Right lobe of liver (tissue), 6 donors: ENCODE measurements at regions not wholly inside any gene's neighbourhood (a gene's known extent, or its start where the extent isn't known, plus 50 kb on each side); places are given as distances from the start of the nearest gene placed in this dataset.

ENCODE experiments used
- ATAC-seq, 4 donors: fragments of 200-7000 bp; cut with Tn5 transposase; one replicate each; pipeline ENCODE4 v1.9.1; 2020; ENCODE audit warnings: mild to moderate bottlenecking in 4 of 4, moderate library complexity in 4 of 4
- DNase-seq, 3 donors: peaks; one replicate each; pipeline ENCODE4 v3.0.0-alpha.2; 2020
- H3K27ac ChIP-seq, 3 donors: fragments of 200-600 bp; one replicate each; pipeline ENCODE4 v1.8.0; 2022
- H3K27me3 ChIP-seq, 2 donors: fragments of 200-600 bp; one replicate each; pipeline ENCODE4 v1.8.0; 2022
- H3K36me3 ChIP-seq, 4 donors: fragments of 200-600 bp; sonication (generic) in 1 of 4; one replicate each; pipeline versions ENCODE4 v1.5.1 to v1.8.0; 2017 to 2022; ENCODE audit warnings: control low read depth in 1 of 4
- H3K4me1 ChIP-seq, 4 donors: fragments of 200-600 bp; sonication (generic) in 1 of 4; one replicate each; pipeline versions ENCODE4 v1.5.1 to v1.8.0; 2017 to 2022; ENCODE audit warnings: control low read depth in 1 of 4
- H3K4me3 ChIP-seq, 3 donors: fragments of 200-600 bp; one replicate each; pipeline ENCODE4 v1.8.0; 2022
- H3K9me3 ChIP-seq, 4 donors: fragments of 200-600 bp; sonication (generic) in 1 of 4; one replicate each; pipeline versions ENCODE4 v1.5.1 to v1.8.0; 2017 to 2022; ENCODE audit warnings: control low read depth in 1 of 4
- POLR2A ChIP-seq: fragments of 450-650 bp; IDR thresholded peaks from one replicate; pipeline ENCODE4 v1.6.1; 2017; ENCODE audit warnings: antibody characterized with exemption, mild to moderate bottlenecking
- WGBS: methylation state at CpG from one replicate; pipeline ENCODE4 v1.1.6; 2018; ENCODE audit warnings: low coverage, low lambda C conversion rate; ENCODE audit not compliant: insufficient coverage; ENCODE audit errors: missing lambda C conversion rate; 5-methylcytosine and 5-hydroxymethylcytosine counted together
- intact Hi-C, 2 donors: fragments of 100-400 bp; cut with DNase I; formaldehyde crosslinking; loops; one replicate each; pipeline versions ENCODE4 v1.11.2 to v1.14.1; 2022
- TF ChIP-seq, protein P1 (sequence below), 4 donors: fragments of 200-600 bp in 3 of 4; fragments of 450-650 bp in 1 of 4; IDR thresholded peaks; one replicate each; pipeline versions ENCODE4 v1.5.1 to v1.8.0; 2016 to 2022; ENCODE audit warnings: antibody characterized with exemption in 4 of 4, mild to moderate bottlenecking in 2 of 4
- donor health status: DM: no; HTN: yes; CAD: no.
- donor health status: DM: no; HTN: no; CAD: no.
- donor health status: DM: no; HTN: no; CAD: no.
- donor health status: DM: no; HTN: yes; CAD: no.
- donor health status: DM: no; HTN: yes; CAD: no.

- DNase-seq, result no peak
- ATAC-seq, result no peak
- TF ChIP-seq, protein P1, sequence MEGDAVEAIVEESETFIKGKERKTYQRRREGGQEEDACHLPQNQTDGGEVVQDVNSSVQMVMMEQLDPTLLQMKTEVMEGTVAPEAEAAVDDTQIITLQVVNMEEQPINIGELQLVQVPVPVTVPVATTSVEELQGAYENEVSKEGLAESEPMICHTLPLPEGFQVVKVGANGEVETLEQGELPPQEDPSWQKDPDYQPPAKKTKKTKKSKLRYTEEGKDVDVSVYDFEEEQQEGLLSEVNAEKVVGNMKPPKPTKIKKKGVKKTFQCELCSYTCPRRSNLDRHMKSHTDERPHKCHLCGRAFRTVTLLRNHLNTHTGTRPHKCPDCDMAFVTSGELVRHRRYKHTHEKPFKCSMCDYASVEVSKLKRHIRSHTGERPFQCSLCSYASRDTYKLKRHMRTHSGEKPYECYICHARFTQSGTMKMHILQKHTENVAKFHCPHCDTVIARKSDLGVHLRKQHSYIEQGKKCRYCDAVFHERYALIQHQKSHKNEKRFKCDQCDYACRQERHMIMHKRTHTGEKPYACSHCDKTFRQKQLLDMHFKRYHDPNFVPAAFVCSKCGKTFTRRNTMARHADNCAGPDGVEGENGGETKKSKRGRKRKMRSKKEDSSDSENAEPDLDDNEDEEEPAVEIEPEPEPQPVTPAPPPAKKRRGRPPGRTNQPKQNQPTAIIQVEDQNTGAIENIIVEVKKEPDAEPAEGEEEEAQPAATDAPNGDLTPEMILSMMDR (IDR thresholded peaks at IDR 0.05), result no peak
- TF ChIP-seq POLR2A, result no peak
- Histone ChIP-seq H3K27ac (no peak overlapping the region), H3K9me3 (no peaks in the 10 kb centered on the region), H3K4me3 (no peak overlapping the region), H3K36me3 (no peaks in the 10 kb centered on the region), H3K27me3 (no peaks in the 10 kb centered on the region), H3K4me1 (peaks cover 0 to 5% (median 0%) of the 10 kb centered on the region in 4 donors)
- WGBS, result 69% methylated on average over 2 of the region's 2 CpGs
- intact Hi-C loops, result no loop called here
These were observed 390.5 kb downstream of the ZNF536 start for GRCh38 chr19:30762651-30763050.

- ATAC-seq (no peak), DNase-seq (no peak)
- intact Hi-C loops, result no loop called here
- no peaks in the 10 kb centered on the region for H3K9me3 ChIP-seq
- H3K4me1 ChIP-seq, result peaks cover 0 to 5% (median 0%) of the 10 kb centered on the region in 4 donors
- 78% methylated on average over 4 of the region's 6 CpGs for WGBS
- no peak overlapping the region for H3K27ac ChIP-seq
- no peak for TF ChIP-seq POLR2A
- TF ChIP-seq, protein P1 (IDR thresholded peaks at IDR 0.05), result no peak
- no peaks in the 10 kb centered on the region for H3K27me3 ChIP-seq
- H3K36me3 ChIP-seq, result no peaks in the 10 kb centered on the region
- H3K4me3 ChIP-seq, result no peak overlapping the region
These were observed 387.8 kb downstream of the ZNF536 start for GRCh38 chr19:30760014-30760413.

GRCh38 chr19:30757837-30758617, 385.8 kb downstream of the ZNF536 start:
- WGBS, result 63% methylated on average over 2 of the region's 5 CpGs
- peaks cover 0 to 5% (median 0%) of the 10 kb centered on the region in 4 donors for H3K4me1 ChIP-seq
- intact Hi-C loops, result no loop called here
- DNase-seq, result peak in 2 of 3 donors; percentile 25 to 64
- no peaks in the 10 kb centered on the region for H3K9me3 ChIP-seq
- H3K4me3 ChIP-seq, result no peak overlapping the region
- H3K36me3 ChIP-seq, result no peaks in the 10 kb centered on the region
- peak in 3 of 4 donors; percentile 33 to 72 (median 38) for ATAC-seq
- H3K27ac ChIP-seq, result no peak overlapping the region
- no peaks in the 10 kb centered on the region for H3K27me3 ChIP-seq
- TF ChIP-seq, protein P1 (IDR thresholded peaks at IDR 0.05), result no peak
- no peak for TF ChIP-seq POLR2A

DNA sequence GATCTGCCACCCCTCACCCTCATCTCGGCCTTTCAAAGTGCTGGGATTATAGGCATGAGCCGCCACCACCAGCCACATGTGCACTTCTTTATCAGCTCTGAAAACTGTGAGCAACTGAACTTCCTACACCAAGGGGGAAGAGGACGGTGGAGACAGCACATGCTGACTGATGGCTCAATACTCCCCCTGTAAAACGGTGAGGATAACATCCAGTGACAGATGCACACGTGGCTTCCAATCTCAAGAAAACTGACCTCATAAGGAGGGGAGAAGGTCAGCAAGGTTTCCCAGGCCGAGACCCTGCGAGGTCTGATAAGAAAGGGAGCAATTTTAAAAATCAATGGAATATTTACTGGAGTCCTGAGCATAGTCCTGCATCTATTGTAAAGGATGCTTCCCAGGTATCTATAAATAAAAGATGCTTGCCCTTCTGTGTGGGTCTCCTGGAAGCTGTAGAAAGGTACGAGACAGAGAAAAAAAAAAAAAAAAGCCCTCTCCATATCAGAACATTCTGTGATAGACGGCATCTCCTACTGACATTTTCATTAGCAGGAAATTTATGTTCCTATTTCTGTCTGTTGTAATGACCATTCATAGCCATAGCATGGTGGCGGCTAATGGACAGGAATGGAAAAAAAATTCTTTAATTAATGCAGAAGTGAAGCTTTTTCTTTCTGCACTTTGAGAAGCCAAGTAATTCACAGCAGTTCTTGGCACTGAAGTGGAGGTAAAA, 385.1 kb downstream of the ZNF536 start:
- H3K27me3 ChIP-seq, result no peaks in the 10 kb centered on the region
- no peak overlapping the region for H3K4me3 ChIP-seq
- H3K4me1 ChIP-seq, result peaks cover 0 to 5% (median 0%) of the 10 kb centered on the region in 4 donors
- no peaks in the 10 kb centered on the region for H3K9me3 ChIP-seq
- no peak for ATAC-seq
- no peak for DNase-seq
- H3K36me3 ChIP-seq, result no peaks in the 10 kb centered on the region
- no peak for TF ChIP-seq POLR2A
- TF ChIP-seq, protein P1 (IDR thresholded peaks at IDR 0.05), result no peak
- H3K27ac ChIP-seq, result no peak overlapping the region
- intact Hi-C loops, result no loop called here
- 43% methylated on average over 9 of the region's 10 CpGs for WGBS
